C4-2B (cell line): ENCODE measurements at regions not wholly inside any gene's neighbourhood (a gene's known extent, or its start where the extent isn't known, plus 50 kb on each side); places are given as distances from the start of the nearest gene placed in this dataset.
"Not testable (repeated sequence)": the region's sequence is repeated elsewhere in the genome, so short reads cannot be mapped to it uniquely, and the experiment has no call there.

Source experiments
- CTCF ChIP-seq: fragments of 450-650 bp; conservative IDR thresholded peaks from 2 replicates; pipeline ENCODE4 v1.5.1; 2017; ENCODE audit warnings: mild to moderate bottlenecking
- ZFX ChIP-seq: fragments of 450-650 bp; IDR thresholded peaks from 2 replicates; pipeline ENCODE4 v1.6.1; 2017

GRCh38 chr21:35516292-35516691 lies 467.2 kb upstream of the RUNX1 start:
- TF ChIP-seq CTCF, ZFX: not testable (repeated sequence)
